ENCODE measurements at regions not wholly inside any gene's neighbourhood (a gene's known extent, or its start where the extent isn't known, plus 50 kb on each side); places are given as distances from the start of the nearest gene placed in this dataset.

DNA sequence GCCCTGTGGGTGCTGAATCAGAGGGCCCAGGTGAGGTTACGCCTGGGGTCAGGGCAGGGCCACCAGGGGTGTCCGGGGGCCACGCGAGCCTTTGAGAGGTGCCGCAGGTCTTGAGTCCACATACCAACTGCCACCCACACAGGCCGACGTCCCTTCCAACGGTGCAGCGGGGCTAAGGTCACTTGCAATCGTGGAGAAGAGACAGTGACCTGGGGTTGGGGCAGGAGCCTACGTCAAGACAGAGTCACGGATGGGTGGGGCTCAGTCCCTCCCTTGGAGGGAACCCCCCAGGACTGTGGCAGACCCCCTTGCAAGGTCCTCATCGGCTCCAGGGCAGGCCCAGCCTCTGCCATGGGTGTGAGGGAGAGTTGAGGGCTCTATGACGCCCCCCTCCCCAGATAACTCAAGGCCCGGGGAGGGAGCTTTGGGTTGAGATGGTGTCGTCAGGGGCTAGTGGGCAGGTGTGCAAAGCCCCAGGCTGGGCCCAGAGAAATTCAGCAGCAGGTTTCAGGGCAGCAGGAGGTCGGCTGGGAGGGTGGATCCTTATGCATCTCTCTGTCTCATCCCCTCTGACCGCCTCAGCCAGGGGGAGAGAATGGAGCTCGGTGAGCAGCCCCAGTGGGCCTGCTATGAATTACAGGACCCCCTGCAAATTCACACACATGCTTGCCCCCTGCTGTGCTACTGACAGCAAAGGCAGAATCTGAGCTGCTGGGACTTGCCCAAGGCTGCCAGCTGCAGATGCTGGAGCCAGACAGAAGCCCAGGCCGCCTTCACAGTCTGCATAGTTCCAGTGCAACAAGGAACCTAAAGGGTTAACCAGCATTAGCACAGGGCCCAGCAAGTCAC is 60.0 kb downstream of the MYEOV start:
- no peak for DNase-seq
- Histone ChIP-seq H3K9me3 (ENCODE audit: control extremely low read depth in 1 of 5, control insufficient read depth in 4 of 5, insufficient read depth in 2 of 5, low read depth in 1 of 5, low read length in 4 of 5) (peaks cover 0 to 1% (median under 1%) of the 10 kb centered on the region in 5 experiments), H3K4me3 (ENCODE audit: control insufficient read depth in 1 of 7, extremely low read depth in 1 of 7, insufficient read depth in 4 of 7, low read depth in 2 of 7, low read length in 6 of 7) (no peak overlapping the region), H3K27me3 (replicated peaks in 2 of 5; ENCODE audit: control insufficient read depth in 4 of 5, insufficient read depth in 5 of 5, low read length in 4 of 5) (no peaks in the 10 kb centered on the region), H3K27ac (ENCODE audit: insufficient read depth in 1 of 2, low read depth in 1 of 2, low read length in 2 of 2, poor library complexity in 1 of 2, severe bottlenecking in 2 of 2) (no peak overlapping the region), H3K4me1 (ENCODE audit: control extremely low read depth in 1 of 4, control insufficient read depth in 4 of 4, insufficient read depth in 4 of 4, low read length in 3 of 4) (no peaks in the 10 kb centered on the region), H3K36me3 (ENCODE audit: control insufficient read depth in 4 of 4, insufficient read depth in 4 of 4, low read length in 3 of 4) (no peaks in the 10 kb centered on the region)
- POLR2A ChIA-PET: interaction anchor here (0.6 kb wide), 1 partner anchor 18 kb away, joined by 3 read pairs; no protein-coding TSS in a partner anchor
- WGBS (ENCODE audit: insufficient coverage): 99% methylated on average over 13 of the region's 20 CpGs
- CTCF ChIA-PET: interaction anchor here (0.7 kb wide), 1 partner anchor 18 kb away, joined by 3 read pairs; no protein-coding TSS in a partner anchor

GRCh38 chr11:69354545-69354897 is 60.6 kb downstream of the MYEOV start:
- 100% methylated on average over 1 of the region's 2 CpGs for WGBS (ENCODE audit: insufficient coverage)
- POLR2A ChIA-PET: interaction anchor here (0.6 kb wide), 1 partner anchor 18 kb away, joined by 3 read pairs; no protein-coding TSS in a partner anchor
- no peak overlapping the region for H3K27ac ChIP-seq (ENCODE audit: insufficient read depth in 1 of 2, low read depth in 1 of 2, low read length in 2 of 2, poor library complexity in 1 of 2, severe bottlenecking in 2 of 2)
- H3K36me3 ChIP-seq (ENCODE audit: control insufficient read depth in 4 of 4, insufficient read depth in 4 of 4, low read length in 3 of 4): no peaks in the 10 kb centered on the region
- H3K4me1 ChIP-seq (ENCODE audit: control extremely low read depth in 1 of 4, control insufficient read depth in 4 of 4, insufficient read depth in 4 of 4, low read length in 3 of 4): no peaks in the 10 kb centered on the region
- no peak overlapping the region for H3K4me3 ChIP-seq (ENCODE audit: control insufficient read depth in 1 of 7, extremely low read depth in 1 of 7, insufficient read depth in 4 of 7, low read depth in 2 of 7, low read length in 6 of 7)
- no peaks in the 10 kb centered on the region for H3K27me3 ChIP-seq (replicated peaks in 2 of 5; ENCODE audit: control insufficient read depth in 4 of 5, insufficient read depth in 5 of 5, low read length in 4 of 5)
- CTCF ChIA-PET: interaction anchor here (0.7 kb wide), 1 partner anchor 19 kb away, joined by 3 read pairs; no protein-coding TSS in a partner anchor
- no peak for DNase-seq
- peaks cover 0 to 3% (median 1%) of the 10 kb centered on the region in 5 experiments for H3K9me3 ChIP-seq (ENCODE audit: control extremely low read depth in 1 of 5, control insufficient read depth in 4 of 5, insufficient read depth in 2 of 5, low read depth in 1 of 5, low read length in 4 of 5)

DNA sequence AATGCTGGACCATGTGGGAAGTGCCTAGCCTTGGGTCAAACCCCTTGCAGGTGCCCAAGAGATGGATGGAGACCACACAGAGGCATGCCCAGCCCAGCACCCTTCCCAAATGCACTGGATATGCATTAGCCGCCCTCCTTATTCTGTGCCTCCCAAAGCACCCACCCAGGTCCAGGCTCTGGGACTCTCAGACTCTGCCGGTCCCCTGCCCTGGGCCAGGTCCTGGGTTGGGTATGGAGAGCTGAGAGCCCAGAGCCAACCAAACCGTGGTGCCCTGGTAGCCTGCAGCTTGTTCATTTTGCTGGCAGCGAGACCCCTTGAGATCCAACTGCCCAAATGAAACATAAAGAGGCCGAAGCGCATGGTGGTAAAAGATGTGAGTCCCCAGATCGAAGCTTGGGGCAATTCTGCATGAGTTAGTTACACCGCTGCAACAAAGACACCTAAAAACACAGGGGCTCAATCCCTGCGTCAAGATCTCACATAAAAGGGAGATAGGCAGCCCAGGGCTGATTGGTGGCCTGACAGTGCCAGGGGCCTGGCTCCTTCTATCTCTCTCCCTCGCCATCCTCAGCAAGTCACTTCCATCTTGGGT is 61.5 kb downstream of the MYEOV start:
- Histone ChIP-seq H3K4me3 (ENCODE audit: control insufficient read depth in 1 of 7, extremely low read depth in 1 of 7, insufficient read depth in 4 of 7, low read depth in 2 of 7, low read length in 6 of 7) (no peak overlapping the region), H3K36me3 (ENCODE audit: control insufficient read depth in 4 of 4, insufficient read depth in 4 of 4, low read length in 3 of 4) (no peaks in the 10 kb centered on the region), H3K9me3 (ENCODE audit: control extremely low read depth in 1 of 5, control insufficient read depth in 4 of 5, insufficient read depth in 2 of 5, low read depth in 1 of 5, low read length in 4 of 5) (peaks cover 0 to 8% (median 5%) of the 10 kb centered on the region in 5 experiments), H3K27ac (ENCODE audit: insufficient read depth in 1 of 2, low read depth in 1 of 2, low read length in 2 of 2, poor library complexity in 1 of 2, severe bottlenecking in 2 of 2) (no peak overlapping the region), H3K4me1 (ENCODE audit: control extremely low read depth in 1 of 4, control insufficient read depth in 4 of 4, insufficient read depth in 4 of 4, low read length in 3 of 4) (no peaks in the 10 kb centered on the region), H3K27me3 (replicated peaks in 2 of 5; ENCODE audit: control insufficient read depth in 4 of 5, insufficient read depth in 5 of 5, low read length in 4 of 5) (no peaks in the 10 kb centered on the region)
- 94% methylated on average over 8 of the region's 10 CpGs for WGBS (ENCODE audit: insufficient coverage)
- ChIA-PET CTCF (interaction anchor here (1.0 kb wide), 1 partner anchor 19 kb away, joined by 3 read pairs; no protein-coding TSS in a partner anchor), POLR2A (no interaction called here)
- no peak for DNase-seq

- H3K4me1 ChIP-seq (ENCODE audit: control extremely low read depth in 1 of 4, control insufficient read depth in 4 of 4, insufficient read depth in 4 of 4, low read length in 3 of 4): no peaks in the 10 kb centered on the region
- no peak overlapping the region for H3K27ac ChIP-seq (ENCODE audit: insufficient read depth in 1 of 2, low read depth in 1 of 2, low read length in 2 of 2, poor library complexity in 1 of 2, severe bottlenecking in 2 of 2)
- H3K27me3 ChIP-seq (replicated peaks in 2 of 5; ENCODE audit: control insufficient read depth in 4 of 5, insufficient read depth in 5 of 5, low read length in 4 of 5): no peaks in the 10 kb centered on the region
- DNase-seq: no peak
- H3K9me3 ChIP-seq (ENCODE audit: control extremely low read depth in 1 of 5, control insufficient read depth in 4 of 5, insufficient read depth in 2 of 5, low read depth in 1 of 5, low read length in 4 of 5): peaks cover 0 to 8% (median 5%) of the 10 kb centered on the region in 5 experiments
- H3K4me3 ChIP-seq (ENCODE audit: control insufficient read depth in 1 of 7, extremely low read depth in 1 of 7, insufficient read depth in 4 of 7, low read depth in 2 of 7, low read length in 6 of 7): no peak overlapping the region
- CTCF ChIA-PET: interaction anchor here (1.0 kb wide), 1 partner anchor 20 kb away, joined by 3 read pairs; no protein-coding TSS in a partner anchor
- POLR2A ChIA-PET: no interaction called here
- 98% methylated on average over 7 of the region's 8 CpGs for WGBS (ENCODE audit: insufficient coverage)
- no peaks in the 10 kb centered on the region for H3K36me3 ChIP-seq (ENCODE audit: control insufficient read depth in 4 of 4, insufficient read depth in 4 of 4, low read length in 3 of 4)
Measured at GRCh38 chr11:69355959-69356702, 62.2 kb downstream of the MYEOV start.

GRCh38 chr11:69356703-69357457 is 62.9 kb downstream of the MYEOV start:
- ChIA-PET POLR2A (no interaction called here), CTCF (no interaction called here)
- no peak for DNase-seq
- H3K4me1 ChIP-seq (ENCODE audit: control extremely low read depth in 1 of 4, control insufficient read depth in 4 of 4, insufficient read depth in 4 of 4, low read length in 3 of 4): no peaks in the 10 kb centered on the region
- WGBS (ENCODE audit: insufficient coverage): 92% methylated on average over 14 of the region's 15 CpGs
- no peak overlapping the region for H3K4me3 ChIP-seq (ENCODE audit: control insufficient read depth in 1 of 7, extremely low read depth in 1 of 7, insufficient read depth in 4 of 7, low read depth in 2 of 7, low read length in 6 of 7)
- no peak overlapping the region for H3K27ac ChIP-seq (ENCODE audit: insufficient read depth in 1 of 2, low read depth in 1 of 2, low read length in 2 of 2, poor library complexity in 1 of 2, severe bottlenecking in 2 of 2)
- no peaks in the 10 kb centered on the region for H3K27me3 ChIP-seq (replicated peaks in 2 of 5; ENCODE audit: control insufficient read depth in 4 of 5, insufficient read depth in 5 of 5, low read length in 4 of 5)
- no peaks in the 10 kb centered on the region for H3K36me3 ChIP-seq (ENCODE audit: control insufficient read depth in 4 of 4, insufficient read depth in 4 of 4, low read length in 3 of 4)
- H3K9me3 ChIP-seq (ENCODE audit: control extremely low read depth in 1 of 5, control insufficient read depth in 4 of 5, insufficient read depth in 2 of 5, low read depth in 1 of 5, low read length in 4 of 5): peaks cover 0 to 8% (median 5%) of the 10 kb centered on the region in 5 experiments

- H3K9me3 ChIP-seq (ENCODE audit: control extremely low read depth in 1 of 5, control insufficient read depth in 4 of 5, insufficient read depth in 2 of 5, low read depth in 1 of 5, low read length in 4 of 5): peaks cover 0 to 8% (median 5%) of the 10 kb centered on the region in 5 experiments
- H3K4me1 ChIP-seq (ENCODE audit: control extremely low read depth in 1 of 4, control insufficient read depth in 4 of 4, insufficient read depth in 4 of 4, low read length in 3 of 4): no peaks in the 10 kb centered on the region
- ChIA-PET CTCF (interaction anchor here (1.3 kb wide), 1 partner anchor 52 kb away, joined by 3 read pairs; no protein-coding TSS in a partner anchor), POLR2A (no interaction called here)
- H3K4me3 ChIP-seq (ENCODE audit: control insufficient read depth in 1 of 7, extremely low read depth in 1 of 7, insufficient read depth in 4 of 7, low read depth in 2 of 7, low read length in 6 of 7): no peak overlapping the region
- no peak for DNase-seq
- H3K36me3 ChIP-seq (ENCODE audit: control insufficient read depth in 4 of 4, insufficient read depth in 4 of 4, low read length in 3 of 4): no peaks in the 10 kb centered on the region
- H3K27ac ChIP-seq (ENCODE audit: insufficient read depth in 1 of 2, low read depth in 1 of 2, low read length in 2 of 2, poor library complexity in 1 of 2, severe bottlenecking in 2 of 2): no peak overlapping the region
- H3K27me3 ChIP-seq (replicated peaks in 2 of 5; ENCODE audit: control insufficient read depth in 4 of 5, insufficient read depth in 5 of 5, low read length in 4 of 5): no peaks in the 10 kb centered on the region
- WGBS (ENCODE audit: insufficient coverage): 96% methylated on average over 11 of the region's 18 CpGs
Measured at GRCh38 chr11:69357458-69358397, 63.8 kb downstream of the MYEOV start.

Measured in common myeloid progenitor, CD34-positive (primary cell).